HCT116 (cell line): ENCODE measurements at regions not wholly inside any gene's neighbourhood (a gene's known extent, or its start where the extent isn't known, plus 50 kb on each side); places are given as distances from the start of the nearest gene placed in this dataset.

Source experiments
- ATAC-seq: fragments of 200-7000 bp; cut with Tn5 transposase; 2 replicates; pipeline ENCODE4 v1.9.1; 2020; ENCODE audit warnings: mild to moderate bottlenecking, moderate library complexity
- BruUV-seq: library from RNA; stranded (reverse); fragments of 400-500 nt; replicated peaks from 2 replicates; lab custom pipeline; 2021; lab: Mats Ljungman, UMichigan
- CTCF ChIA-PET: fragments of 300-600 bp; sonication (Branson Sonifier 250); formaldehyde crosslinking; loops from one replicate; lab custom pipeline; 2021; ENCODE audit warnings: antibody characterized with exemption; lab: Charles Lee
- POLR2A ChIA-PET: fragments of 300-600, 350-600 bp; sonication (Branson Sonifier 250); formaldehyde crosslinking; loops from one replicate; lab custom pipeline; 2021; ENCODE audit warnings: antibody characterized with exemption; lab: Charles Lee
- RAD21 ChIA-PET, 2 experiments: fragments of 300-600 bp; sonication (Branson Sonifier 250); formaldehyde crosslinking; loops; one replicate each; lab custom pipeline; 2023; ENCODE audit warnings: low total read pairs in 2 of 2; ENCODE audit not compliant: uncharacterized antibody in 2 of 2, unreplicated experiment in 2 of 2, low non-redundant PET in 1 of 2; lab: Charles Lee
- DNase-seq: peaks from one replicate; pipeline ENCODE4 v3.0.0-alpha.2; 2010; ENCODE audit warnings: low read depth, low spot score
- H2AFZ ChIP-seq: fragments of 200-600 bp; shearing (Covaris generic), sonication (generic); 2 replicates; pipeline ENCODE4 v1.6.1; 2017; ENCODE audit warnings: low read depth, mixed run types, mixed read lengths, antibody characterized with exemption, low read length; ENCODE audit not compliant: poor library complexity, severe bottlenecking
- H3K27ac ChIP-seq: 2 replicates; pipeline ENCODE4 v1.5.1; 2012; ENCODE audit warnings: low read depth, low read length
- H3K27me3 ChIP-seq: fragments of 200-600 bp; sonication (generic); 2 replicates; pipeline ENCODE4 v1.6.1; 2016; ENCODE audit warnings: mixed run types, low read length, mixed read lengths; ENCODE audit not compliant: insufficient read depth
- H3K36me3 ChIP-seq, 2 experiments: fragments of 200-500 bp in 1 of 2; fragments of 200-600 bp in 1 of 2; sonication (Bioruptor generic) in 1 of 2; sonication (generic) in 1 of 2; 2 replicates each; pipeline versions ENCODE4 v1.5.1 to v1.6.1; 2014 to 2016; ENCODE audit warnings: low read length in 2 of 2, inconsistent platforms in 1 of 2, mixed read lengths in 1 of 2, mixed run types in 1 of 2; ENCODE audit not compliant: insufficient read depth in 2 of 2, control insufficient read depth in 1 of 2
- H3K4me1 ChIP-seq, 2 experiments: fragments of 200-600 bp in 1 of 2; sonication (generic) in 1 of 2; 2 replicates each; pipeline versions ENCODE4 v1.5.1 to v1.6.1; 2012 to 2017; ENCODE audit warnings: low read length in 2 of 2, inconsistent platforms in 1 of 2, mild to moderate bottlenecking in 1 of 2, mixed read lengths in 1 of 2, mixed run types in 1 of 2, moderate library complexity in 1 of 2; ENCODE audit not compliant: insufficient read depth in 2 of 2, control insufficient read depth in 1 of 2
- H3K4me2 ChIP-seq: fragments of 200-600 bp; sonication (generic); 2 replicates; pipeline ENCODE4 v1.6.1; 2017; ENCODE audit warnings: mixed run types, low read length, mixed read lengths
- H3K4me3 ChIP-seq, 2 experiments: fragments of 200-600 bp in 1 of 2; sonication (generic) in 1 of 2; replicated peaks in 1 of 2; 2 replicates each; pipeline ENCODE4 v1.5.1; 2011 to 2016; ENCODE audit warnings: low read length in 2 of 2, control low read depth in 1 of 2, low read depth in 1 of 2, mild to moderate bottlenecking in 1 of 2, mixed read lengths in 1 of 2, mixed run types in 1 of 2
- H3K79me2 ChIP-seq: fragments of 200-600 bp; sonication (generic); 2 replicates; pipeline ENCODE4 v1.6.1; 2017; ENCODE audit warnings: mild to moderate bottlenecking, mixed run types, low read length, moderate library complexity, mixed read lengths; ENCODE audit not compliant: insufficient read depth
- H3K9ac ChIP-seq: fragments of 200-600 bp; sonication (generic); 2 replicates; pipeline ENCODE4 v1.6.1; 2016; ENCODE audit warnings: low read length, mixed read lengths
- H3K9me2 ChIP-seq: fragments of 200-600 bp; sonication (generic), shearing (Covaris generic); 2 replicates; pipeline ENCODE4 v1.6.1; 2017; ENCODE audit warnings: mixed run types, mild to moderate bottlenecking, moderate library complexity; ENCODE audit not compliant: insufficient read depth
- H3K9me3 ChIP-seq, 2 experiments: fragments of 200-500 bp in 1 of 2; fragments of 200-600 bp in 1 of 2; sonication (Bioruptor generic) in 1 of 2; sonication (generic) in 1 of 2; 2 replicates each; pipeline ENCODE4 v1.6.1; 2014 to 2017; ENCODE audit warnings: low read length in 2 of 2, mixed read lengths in 2 of 2, inconsistent platforms in 1 of 2, low read depth in 1 of 2, mild to moderate bottlenecking in 1 of 2, mixed run types in 1 of 2, moderate library complexity in 1 of 2; ENCODE audit not compliant: control insufficient read depth in 1 of 2, insufficient read depth in 1 of 2
- H4K20me1 ChIP-seq: fragments of 200-600 bp; sonication (generic), shearing (Covaris generic); 2 replicates; pipeline ENCODE4 v1.6.1; 2017; ENCODE audit warnings: mixed run types, mild to moderate bottlenecking, moderate library complexity; ENCODE audit not compliant: insufficient read depth
- CBX3 ChIP-seq: IDR thresholded peaks from 2 replicates; pipeline ENCODE4 v1.6.1; 2012; ENCODE audit warnings: low read depth
- CTCF ChIP-seq, 3 experiments: fragments of 200-600 bp in 1 of 3; sonication (generic) in 1 of 3; IDR thresholded peaks in 2 of 3; conservative IDR thresholded peaks in 1 of 3; 2 replicates each; pipeline ENCODE4 v1.5.1; 2012 to 2017; ENCODE audit warnings: low read depth in 2 of 3, low read length in 2 of 3, antibody characterized with exemption in 1 of 3, borderline replicate concordance in 1 of 3, control low read depth in 1 of 3, mild to moderate bottlenecking in 1 of 3, mixed read lengths in 1 of 3, mixed run types in 1 of 3, moderate library complexity in 1 of 3; ENCODE audit not compliant: insufficient read depth in 1 of 3
- EGR1 ChIP-seq: IDR thresholded peaks from 2 replicates; pipeline ENCODE4 v1.6.1; 2012; ENCODE audit warnings: low read depth
- ELF1 ChIP-seq: IDR thresholded peaks from 2 replicates; pipeline ENCODE4 v1.6.1; 2012; ENCODE audit warnings: low read depth, borderline replicate concordance
- EZH2 ChIP-seq: fragments of 200-600 bp; sonication (generic); IDR thresholded peaks from 2 replicates; pipeline ENCODE4 v1.6.1; 2017; ENCODE audit warnings: antibody characterized with exemption, mixed run types
- EZH2phosphoT487 ChIP-seq: fragments of 200-600 bp; IDR thresholded peaks from 2 replicates; pipeline ENCODE4 v1.6.1; 2018; ENCODE audit warnings: antibody characterized with exemption, borderline replicate concordance
- FOSL1 ChIP-seq: IDR thresholded peaks from 2 replicates; pipeline ENCODE4 v1.6.1; 2012; ENCODE audit warnings: low read depth
- JUND ChIP-seq: IDR thresholded peaks from 2 replicates; pipeline ENCODE4 v1.6.1; 2012
- POLR2A ChIP-seq: IDR thresholded peaks from 2 replicates; pipeline ENCODE4 v1.7.0; 2011; ENCODE audit warnings: borderline replicate concordance; ENCODE audit not compliant: insufficient read depth, insufficient read length; ENCODE audit errors: extremely low read depth
- RAD21 ChIP-seq: IDR thresholded peaks from 2 replicates; pipeline ENCODE4 v1.6.1; 2012; ENCODE audit warnings: low read depth, mild to moderate bottlenecking
- SP1 ChIP-seq: IDR thresholded peaks from 2 replicates; pipeline ENCODE4 v1.6.1; 2012; ENCODE audit warnings: low read depth
- SRF ChIP-seq: IDR thresholded peaks from 2 replicates; pipeline ENCODE4 v1.6.1; 2012; ENCODE audit warnings: low read depth
- TCF7L2 ChIP-seq: IDR thresholded peaks from 2 replicates; pipeline ENCODE4 v1.7.0; 2011; ENCODE audit warnings: borderline replicate concordance, inconsistent platforms; ENCODE audit not compliant: insufficient read depth, insufficient read length; ENCODE audit errors: extremely low read depth
- ZFX ChIP-seq: fragments of 450-650 bp; IDR thresholded peaks from 2 replicates; pipeline ENCODE4 v1.6.1; 2017
- intact Hi-C: fragments of 100-400 bp; cut with micrococcal nuclease; formaldehyde crosslinking; loops from 2 replicates; pipeline ENCODE4 v1.10.0; 2022

DNA sequence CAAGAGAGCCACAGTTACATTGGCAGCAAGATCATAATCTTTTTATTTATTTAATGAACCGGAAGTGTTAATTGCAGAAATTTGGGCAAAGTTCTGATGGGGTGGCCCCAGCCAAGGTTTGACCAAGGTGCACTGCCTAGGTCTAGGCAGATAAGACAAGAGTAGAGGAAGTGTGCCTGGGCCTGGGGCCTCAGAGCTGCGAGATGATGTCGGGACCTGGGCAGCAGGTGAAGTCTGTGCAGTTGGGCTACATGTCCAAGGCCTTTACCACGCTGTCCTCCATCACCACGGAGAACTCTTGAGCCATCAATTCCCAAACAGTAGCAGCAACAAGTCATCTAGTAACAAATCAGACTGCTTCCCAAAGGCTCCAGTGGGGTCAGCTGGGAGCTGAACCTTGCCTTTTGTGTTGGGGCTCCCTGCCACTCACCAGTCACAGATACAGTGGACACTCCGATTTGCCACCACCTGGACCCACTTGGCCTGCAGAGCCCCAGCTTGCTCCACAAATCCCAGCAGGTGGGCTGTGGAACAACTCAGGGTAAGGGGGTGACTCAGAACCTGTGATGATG lies 52.5 kb upstream of the COMTD1 start:
- Histone ChIP-seq H3K27me3 (no peaks in the 10 kb centered on the region), H2AFZ (no peak overlapping the region), H3K9me2 (no peaks in the 10 kb centered on the region), H3K4me2 (no peak overlapping the region), H3K4me1 (no peaks in the 10 kb centered on the region), H3K27ac (no peak overlapping the region), H3K36me3 (no peaks in the 10 kb centered on the region), H3K9ac (no peak overlapping the region), H3K9me3 (peaks cover 0 to 3% of the 10 kb centered on the region in 2 experiments; a peak in 1 of 4 replicates), H3K79me2 (0 out of 2 replicates have a peak, but pooled peaks cover 5% of the 10 kb centered on the region), H4K20me1 (no peaks in the 10 kb centered on the region), H3K4me3 (no peak overlapping the region)
- ATAC-seq (no peak), DNase-seq (no peak)
- no TSS peak for BruUV-seq
- TF ChIP-seq POLR2A: no peak
- TF ChIP-seq RAD21: no peak
- no peak for TF ChIP-seq EZH2phosphoT487
- TF ChIP-seq CTCF (IDR thresholded peaks at IDR 0.05 in 2 of 3, conservative IDR thresholded peaks at IDR 0.05 in 1 of 3; ENCODE audit: borderline replicate concordance in 1 of 3, insufficient read depth in 1 of 3, low read depth in 2 of 3, low read length in 2 of 3): no peak
- no peak for TF ChIP-seq FOSL1
- TF ChIP-seq JUND: no peak
- TF ChIP-seq SRF: no peak
- TF ChIP-seq EGR1: no peak
- no peak for TF ChIP-seq TCF7L2
- TF ChIP-seq ZFX: no peak
- TF ChIP-seq CBX3: no peak
- no peak for TF ChIP-seq SP1
- TF ChIP-seq ELF1: no peak
- TF ChIP-seq EZH2: no peak
- POLR2A ChIA-PET: no interaction called here
- CTCF ChIA-PET: no interaction called here
- RAD21 ChIA-PET: no interaction called here
- intact Hi-C loops: no loop called here
